WTC11 (cell line): ENCODE measurements at regions not wholly inside any gene's neighbourhood (a gene's known extent, or its start where the extent isn't known, plus 50 kb on each side); places are given as distances from the start of the nearest gene placed in this dataset.

Source experiments
- ATAC-seq: fragments of 200-7000 bp; cut with Tn5 transposase; 2 replicates; pipeline ENCODE4 v1.10.0; 2021; ENCODE audit warnings: mild to moderate bottlenecking, moderate library complexity
- CTCF ChIA-PET: fragments of 300-600 bp; sonication (Branson Sonifier 250); formaldehyde crosslinking; loops from one replicate; lab custom pipeline; 2021; ENCODE audit warnings: antibody characterized with exemption; lab: Charles Lee
- POLR2A ChIA-PET: fragments of 350-600 bp; sonication (Branson Sonifier 250); formaldehyde crosslinking; loops from one replicate; lab custom pipeline; 2021; ENCODE audit warnings: antibody characterized with exemption; lab: Charles Lee
- DNase-seq: peaks from one replicate; pipeline ENCODE4 v3.0.0; 2021; ENCODE audit warnings: low spot score
- H3K27ac Mint-ChIP-seq: 2 replicates; pipeline ENCODE4 v1.8.0; 2021; ENCODE audit warnings: mixed read lengths
- H3K27me3 Mint-ChIP-seq: 2 replicates; pipeline ENCODE4 v1.8.0; 2021; ENCODE audit warnings: low read depth, mild to moderate bottlenecking, moderate library complexity, mixed read lengths
- H3K36me3 Mint-ChIP-seq: 2 replicates; pipeline ENCODE4 v1.8.0; 2021; ENCODE audit warnings: mixed read lengths
- H3K4me1 Mint-ChIP-seq: 2 replicates; pipeline ENCODE4 v1.8.0; 2022; ENCODE audit warnings: mixed read lengths
- H3K4me3 Mint-ChIP-seq: 2 replicates; pipeline ENCODE4 v1.8.0; 2021; ENCODE audit warnings: mild to moderate bottlenecking, moderate library complexity, mixed read lengths
- H3K9me3 Mint-ChIP-seq: 2 replicates; pipeline ENCODE4 v1.8.0; 2021; ENCODE audit warnings: mixed read lengths
- CREM ChIP-seq: sonication (generic); formaldehyde crosslinking; IDR thresholded peaks from 2 replicates; pipeline ENCODE4 v1.8.1; 2022; ENCODE audit warnings: mild to moderate bottlenecking, missing genetic modification reagents, moderate library complexity
- EMX1 ChIP-seq: fragments of 250-450 bp; sonication (Bioruptor Pico); IDR thresholded peaks from 2 replicates; pipeline ENCODE4 v1.8.0; 2021; ENCODE audit warnings: mild to moderate bottlenecking
- GABPB1 ChIP-seq: sonication (generic); formaldehyde crosslinking; IDR thresholded peaks from 2 replicates; pipeline ENCODE4 v1.8.1; 2023; ENCODE audit warnings: mild to moderate bottlenecking, missing genetic modification reagents
- GTF2I ChIP-seq: fragments of 250-450 bp; sonication (Bioruptor Pico); conservative IDR thresholded peaks from 2 replicates; pipeline ENCODE4 v1.4.0; 2021; ENCODE audit warnings: mild to moderate bottlenecking
- MAX ChIP-seq: sonication (generic); formaldehyde crosslinking; IDR thresholded peaks from 2 replicates; pipeline ENCODE4 v1.8.0; 2022; ENCODE audit warnings: mild to moderate bottlenecking, missing genetic modification reagents
- NFYB ChIP-seq: sonication (generic); formaldehyde crosslinking; conservative IDR thresholded peaks from 2 replicates; pipeline ENCODE4 v1.8.0; 2022; ENCODE audit warnings: low read depth, missing genetic modification reagents
- NR1H2 ChIP-seq: sonication (generic); formaldehyde crosslinking; IDR thresholded peaks from 2 replicates; pipeline ENCODE4 v1.9.0; 2021; ENCODE audit warnings: mild to moderate bottlenecking, moderate library complexity, missing genetic modification reagents
- SMAD3 ChIP-seq: sonication (generic); formaldehyde crosslinking; IDR thresholded peaks from 2 replicates; pipeline ENCODE4 v1.8.0; 2022; ENCODE audit warnings: missing genetic modification reagents, mild to moderate bottlenecking, borderline replicate concordance
- SOX15 ChIP-seq: fragments of 250-450 bp; sonication (Bioruptor Pico); IDR thresholded peaks from 2 replicates; pipeline ENCODE4 v1.9.0; 2021; ENCODE audit warnings: mild to moderate bottlenecking
- TP53 ChIP-seq: sonication (generic); formaldehyde crosslinking; IDR thresholded peaks from 2 replicates; pipeline ENCODE4 v1.8.1; 2023; ENCODE audit warnings: mild to moderate bottlenecking, missing genetic modification reagents
- USF1 ChIP-seq: sonication (generic); formaldehyde crosslinking; IDR thresholded peaks from 2 replicates; pipeline ENCODE4 v1.8.0; 2022; ENCODE audit warnings: mild to moderate bottlenecking, missing genetic modification reagents
- USF2 ChIP-seq: sonication (generic); formaldehyde crosslinking; IDR thresholded peaks from 2 replicates; pipeline ENCODE4 v1.8.1; 2023; ENCODE audit warnings: mild to moderate bottlenecking, missing genetic modification reagents, moderate library complexity
- ZNF263 ChIP-seq: sonication (generic); formaldehyde crosslinking; IDR thresholded peaks from 2 replicates; pipeline ENCODE4 v1.8.1; 2022; ENCODE audit warnings: low read depth, mild to moderate bottlenecking, moderate library complexity, missing genetic modification reagents
- ZNF512 ChIP-seq: sonication (generic); formaldehyde crosslinking; IDR thresholded peaks from 2 replicates; pipeline ENCODE4 v1.8.1; 2022; ENCODE audit warnings: missing genetic modification reagents, borderline replicate concordance
- ZSCAN18 ChIP-seq: fragments of 250-450 bp; sonication (Bioruptor Pico); IDR thresholded peaks from 2 replicates; pipeline ENCODE4 v2.1.2; 2022; ENCODE audit warnings: mild to moderate bottlenecking, moderate library complexity
- TF ChIP-seq, protein P1 (sequence below): fragments of 250-450 bp; sonication (Bioruptor Pico); IDR thresholded peaks from 2 replicates; pipeline ENCODE4 v1.9.0; 2021; ENCODE audit warnings: mild to moderate bottlenecking
- TF ChIP-seq, protein P2 (sequence below): fragments of 250-450 bp; sonication (Bioruptor Pico); conservative IDR thresholded peaks from 2 replicates; pipeline ENCODE4 v1.9.0; 2021; ENCODE audit warnings: mild to moderate bottlenecking
- TF ChIP-seq, protein P3 (sequence below): sonication (generic); formaldehyde crosslinking; IDR thresholded peaks from 2 replicates; pipeline ENCODE4 v1.8.1; 2023; ENCODE audit warnings: mild to moderate bottlenecking, moderate library complexity, missing genetic modification reagents
- TF ChIP-seq, protein P4 (sequence below): sonication (generic); formaldehyde crosslinking; IDR thresholded peaks from 2 replicates; pipeline ENCODE4 v1.8.1; 2022; ENCODE audit warnings: low read depth, missing genetic modification reagents, borderline replicate concordance
- TF ChIP-seq, protein P5 (sequence below): fragments of 200-600 bp; IDR thresholded peaks from 2 replicates; pipeline ENCODE4 v1.8.0; 2022; ENCODE audit warnings: antibody characterized with exemption

GRCh38 chr2:239894276-239894675, 130.9 kb downstream of the NDUFA10 start:
- Mint-ChIP-seq H3K9me3 (peaks cover 15% of the 10 kb centered on the region), H3K4me1 (peaks cover 17% of the 10 kb centered on the region), H3K36me3 (peaks cover 6% of the 10 kb centered on the region), H3K27me3 (peaks cover 8% of the 10 kb centered on the region), H3K4me3 (no peak overlapping the region), H3K27ac (no peak overlapping the region)
- CTCF ChIA-PET = interaction anchor here (0.9 kb wide), 1 partner anchor 70 kb away, joined by 3 read pairs; no protein-coding TSS in a partner anchor
- no peak for ATAC-seq
- POLR2A ChIA-PET = no interaction called here
- no peak for TF ChIP-seq EMX1 (CRISPR knock-in tag)
- no peak for TF ChIP-seq NR1H2 (CRISPR knock-in tag)
- TF ChIP-seq ZNF263 (CRISPR knock-in tag) = no peak
- TF ChIP-seq ZSCAN18 (CRISPR knock-in tag) = no peak
- TF ChIP-seq, protein P1, sequence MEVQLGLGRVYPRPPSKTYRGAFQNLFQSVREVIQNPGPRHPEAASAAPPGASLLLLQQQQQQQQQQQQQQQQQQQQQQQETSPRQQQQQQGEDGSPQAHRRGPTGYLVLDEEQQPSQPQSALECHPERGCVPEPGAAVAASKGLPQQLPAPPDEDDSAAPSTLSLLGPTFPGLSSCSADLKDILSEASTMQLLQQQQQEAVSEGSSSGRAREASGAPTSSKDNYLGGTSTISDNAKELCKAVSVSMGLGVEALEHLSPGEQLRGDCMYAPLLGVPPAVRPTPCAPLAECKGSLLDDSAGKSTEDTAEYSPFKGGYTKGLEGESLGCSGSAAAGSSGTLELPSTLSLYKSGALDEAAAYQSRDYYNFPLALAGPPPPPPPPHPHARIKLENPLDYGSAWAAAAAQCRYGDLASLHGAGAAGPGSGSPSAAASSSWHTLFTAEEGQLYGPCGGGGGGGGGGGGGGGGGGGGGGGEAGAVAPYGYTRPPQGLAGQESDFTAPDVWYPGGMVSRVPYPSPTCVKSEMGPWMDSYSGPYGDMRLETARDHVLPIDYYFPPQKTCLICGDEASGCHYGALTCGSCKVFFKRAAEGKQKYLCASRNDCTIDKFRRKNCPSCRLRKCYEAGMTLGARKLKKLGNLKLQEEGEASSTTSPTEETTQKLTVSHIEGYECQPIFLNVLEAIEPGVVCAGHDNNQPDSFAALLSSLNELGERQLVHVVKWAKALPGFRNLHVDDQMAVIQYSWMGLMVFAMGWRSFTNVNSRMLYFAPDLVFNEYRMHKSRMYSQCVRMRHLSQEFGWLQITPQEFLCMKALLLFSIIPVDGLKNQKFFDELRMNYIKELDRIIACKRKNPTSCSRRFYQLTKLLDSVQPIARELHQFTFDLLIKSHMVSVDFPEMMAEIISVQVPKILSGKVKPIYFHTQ (CRISPR knock-in tag) = no peak
- no peak for TF ChIP-seq GABPB1 (CRISPR knock-in tag)
- TF ChIP-seq, protein P2, sequence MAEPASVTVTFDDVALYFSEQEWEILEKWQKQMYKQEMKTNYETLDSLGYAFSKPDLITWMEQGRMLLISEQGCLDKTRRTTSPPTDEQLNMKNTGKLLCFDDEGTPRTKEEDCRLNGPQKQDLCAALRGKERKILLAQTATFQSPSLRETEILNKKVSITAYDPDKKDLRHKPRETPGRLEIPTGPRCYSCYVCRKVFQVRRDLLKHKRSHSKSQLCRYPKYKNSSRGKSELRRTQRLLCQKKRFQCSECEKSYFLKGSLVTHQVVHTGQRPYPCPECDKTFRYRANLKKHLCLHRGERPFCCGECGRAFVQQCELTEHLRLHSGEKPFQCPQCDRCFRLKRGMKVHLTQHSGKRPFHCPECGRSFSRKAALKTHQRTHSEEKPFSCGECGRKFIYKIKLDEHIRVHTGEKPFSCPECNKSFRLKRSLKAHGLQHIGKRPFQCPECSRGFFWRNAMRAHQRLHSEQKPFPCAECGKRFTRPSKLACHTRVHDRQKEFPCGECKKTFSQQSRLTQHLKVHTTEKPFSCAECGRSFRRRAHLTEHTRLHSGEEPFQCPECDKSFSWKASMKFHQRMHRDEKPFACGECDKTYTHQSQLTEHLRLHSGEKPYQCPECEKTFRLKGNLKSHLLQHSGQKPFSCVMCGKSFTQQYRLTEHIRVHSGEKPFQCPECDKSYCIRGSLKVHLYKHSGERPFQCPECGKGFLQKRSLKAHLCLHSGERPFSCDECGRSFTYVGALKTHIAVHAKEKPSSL = no peak
- TF ChIP-seq, protein P3, sequence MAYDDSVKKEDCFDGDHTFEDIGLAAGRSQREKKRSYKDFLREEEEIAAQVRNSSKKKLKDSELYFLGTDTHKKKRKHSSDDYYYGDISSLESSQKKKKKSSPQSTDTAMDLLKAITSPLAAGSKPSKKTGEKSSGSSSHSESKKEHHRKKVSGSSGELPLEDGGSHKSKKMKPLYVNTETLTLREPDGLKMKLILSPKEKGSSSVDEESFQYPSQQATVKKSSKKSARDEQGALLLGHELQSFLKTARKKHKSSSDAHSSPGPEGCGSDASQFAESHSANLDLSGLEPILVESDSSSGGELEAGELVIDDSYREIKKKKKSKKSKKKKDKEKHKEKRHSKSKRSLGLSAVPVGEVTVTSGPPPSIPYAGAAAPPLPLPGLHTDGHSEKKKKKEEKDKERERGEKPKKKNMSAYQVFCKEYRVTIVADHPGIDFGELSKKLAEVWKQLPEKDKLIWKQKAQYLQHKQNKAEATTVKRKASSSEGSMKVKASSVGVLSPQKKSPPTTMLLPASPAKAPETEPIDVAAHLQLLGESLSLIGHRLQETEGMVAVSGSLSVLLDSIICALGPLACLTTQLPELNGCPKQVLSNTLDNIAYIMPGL = no peak
- no peak for TF ChIP-seq SMAD3
- TF ChIP-seq ZNF512 = no peak
- no peak for TF ChIP-seq SOX15 (CRISPR knock-in tag)
- DNase-seq = no peak

DNA sequence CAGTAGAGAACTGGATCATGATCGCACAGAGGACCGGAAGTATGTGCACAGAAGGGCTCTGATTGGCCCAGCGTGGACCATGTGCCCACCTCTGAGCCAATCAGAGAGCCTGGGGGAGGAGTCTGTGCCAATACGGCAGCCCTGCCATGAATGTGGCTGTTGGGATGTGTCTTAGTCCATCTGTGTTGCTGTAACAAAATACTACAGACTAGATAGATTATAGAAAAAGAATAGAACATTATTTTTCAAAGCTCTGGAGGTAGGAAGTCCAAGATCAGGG, 132.0 kb downstream of the NDUFA10 start:
- H3K4me1 Mint-ChIP-seq = peaks cover 17% of the 10 kb centered on the region
- peaks cover 8% of the 10 kb centered on the region for H3K27me3 Mint-ChIP-seq
- no peak overlapping the region for H3K27ac Mint-ChIP-seq
- peaks cover 3% of the 10 kb centered on the region; the same call in 1 of the 2 replicates for H3K36me3 Mint-ChIP-seq
- DNase-seq (no peak), ATAC-seq (no peak; the same call in 1 of the 2 replicates)
- H3K4me3 Mint-ChIP-seq = no peak overlapping the region
- ChIA-PET POLR2A (no interaction called here), CTCF (interaction anchor here (1.4 kb wide), 1 partner anchor 69 kb away, joined by 4 read pairs; no protein-coding TSS in a partner anchor)
- H3K9me3 Mint-ChIP-seq = peaks cover 15% of the 10 kb centered on the region
- TF ChIP-seq USF1 (peak; percentile 52; the same call in 1 of the 2 replicates), CREM (CRISPR knock-in tag) (no peak), GTF2I (no peak), NFYB (CRISPR knock-in tag) (peak; percentile 60), MAX (CRISPR knock-in tag) (no peak), USF2 (CRISPR knock-in tag) (peak; percentile 73), TP53 (no peak)
- TF ChIP-seq, protein P4, sequence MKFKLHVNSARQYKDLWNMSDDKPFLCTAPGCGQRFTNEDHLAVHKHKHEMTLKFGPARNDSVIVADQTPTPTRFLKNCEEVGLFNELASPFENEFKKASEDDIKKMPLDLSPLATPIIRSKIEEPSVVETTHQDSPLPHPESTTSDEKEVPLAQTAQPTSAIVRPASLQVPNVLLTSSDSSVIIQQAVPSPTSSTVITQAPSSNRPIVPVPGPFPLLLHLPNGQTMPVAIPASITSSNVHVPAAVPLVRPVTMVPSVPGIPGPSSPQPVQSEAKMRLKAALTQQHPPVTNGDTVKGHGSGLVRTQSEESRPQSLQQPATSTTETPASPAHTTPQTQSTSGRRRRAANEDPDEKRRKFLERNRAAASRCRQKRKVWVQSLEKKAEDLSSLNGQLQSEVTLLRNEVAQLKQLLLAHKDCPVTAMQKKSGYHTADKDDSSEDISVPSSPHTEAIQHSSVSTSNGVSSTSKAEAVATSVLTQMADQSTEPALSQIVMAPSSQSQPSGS (CRISPR knock-in tag) = no peak
- TF ChIP-seq, protein P5, sequence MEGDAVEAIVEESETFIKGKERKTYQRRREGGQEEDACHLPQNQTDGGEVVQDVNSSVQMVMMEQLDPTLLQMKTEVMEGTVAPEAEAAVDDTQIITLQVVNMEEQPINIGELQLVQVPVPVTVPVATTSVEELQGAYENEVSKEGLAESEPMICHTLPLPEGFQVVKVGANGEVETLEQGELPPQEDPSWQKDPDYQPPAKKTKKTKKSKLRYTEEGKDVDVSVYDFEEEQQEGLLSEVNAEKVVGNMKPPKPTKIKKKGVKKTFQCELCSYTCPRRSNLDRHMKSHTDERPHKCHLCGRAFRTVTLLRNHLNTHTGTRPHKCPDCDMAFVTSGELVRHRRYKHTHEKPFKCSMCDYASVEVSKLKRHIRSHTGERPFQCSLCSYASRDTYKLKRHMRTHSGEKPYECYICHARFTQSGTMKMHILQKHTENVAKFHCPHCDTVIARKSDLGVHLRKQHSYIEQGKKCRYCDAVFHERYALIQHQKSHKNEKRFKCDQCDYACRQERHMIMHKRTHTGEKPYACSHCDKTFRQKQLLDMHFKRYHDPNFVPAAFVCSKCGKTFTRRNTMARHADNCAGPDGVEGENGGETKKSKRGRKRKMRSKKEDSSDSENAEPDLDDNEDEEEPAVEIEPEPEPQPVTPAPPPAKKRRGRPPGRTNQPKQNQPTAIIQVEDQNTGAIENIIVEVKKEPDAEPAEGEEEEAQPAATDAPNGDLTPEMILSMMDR = no peak
